AG10803 (cell line): ENCODE measurements at regions not wholly inside any gene's neighbourhood (a gene's known extent, or its start where the extent isn't known, plus 50 kb on each side); places are given as distances from the start of the nearest gene placed in this dataset.

Source experiments
- DNase-seq: peaks from one replicate; pipeline ENCODE4 v3.0.0; 2010; ENCODE audit warnings: low read depth
- H3K4me3 ChIP-seq: 2 replicates; pipeline ENCODE4 v1.5.1; 2011; ENCODE audit warnings: mild to moderate bottlenecking, low read length, control low read depth
- CTCF ChIP-seq: conservative IDR thresholded peaks from 2 replicates; pipeline ENCODE4 v1.5.1; 2011; ENCODE audit warnings: mild to moderate bottlenecking, low read length, control low read depth, inconsistent platforms

GRCh38 chr17:79168486-79169055, 93.9 kb downstream of the ENGASE start:
- no peak for DNase-seq
- H3K4me3 ChIP-seq = no peak overlapping the region
- TF ChIP-seq CTCF = no peak

GRCh38 chr17:79167486-79167885, 92.9 kb downstream of the ENGASE start:
- no peak overlapping the region for H3K4me3 ChIP-seq
- no peak for TF ChIP-seq CTCF
- DNase-seq = no peak

GRCh38 chr17:79165756-79166473, 91.3 kb downstream of the ENGASE start:
- TF ChIP-seq CTCF = no peak
- no peak overlapping the region for H3K4me3 ChIP-seq
- DNase-seq = no peak

- H3K4me3 ChIP-seq = no peak overlapping the region
- DNase-seq = no peak
- TF ChIP-seq CTCF = no peak
Measured at GRCh38 chr17:79164913-79165695, 90.5 kb downstream of the ENGASE start.

GRCh38 chr17:79164408-79164807, 89.8 kb downstream of the ENGASE start:
- H3K4me3 ChIP-seq = no peak overlapping the region
- DNase-seq = no peak
- no peak for TF ChIP-seq CTCF

- no peak for DNase-seq
- no peak overlapping the region for H3K4me3 ChIP-seq
- TF ChIP-seq CTCF = no peak
Measured at GRCh38 chr17:79163071-79163470, 88.4 kb downstream of the ENGASE start.
